Neural crest cell (in vitro differentiated cells): ENCODE measurements at regions not wholly inside any gene's neighbourhood (a gene's known extent, or its start where the extent isn't known, plus 50 kb on each side); places are given as distances from the start of the nearest gene placed in this dataset.

Experiments used
- DNase-seq: peaks from one replicate; pipeline ENCODE4 v3.0.0; 2021; ENCODE audit warnings: low read depth, mixed read lengths, low spot score
- H3K27ac Mint-ChIP-seq: one replicate; pipeline ENCODE4 v1.8.0; 2021; ENCODE audit warnings: mild to moderate bottlenecking, mixed read lengths; ENCODE audit not compliant: unreplicated experiment
- H3K27me3 Mint-ChIP-seq: 2 replicates; pipeline ENCODE4 v1.8.0; 2021; ENCODE audit warnings: low read depth, mild to moderate bottlenecking, mixed read lengths
- H3K36me3 Mint-ChIP-seq: 2 replicates; pipeline ENCODE4 v1.8.0; 2021; ENCODE audit warnings: low read depth, mild to moderate bottlenecking, mixed read lengths
- H3K4me1 Mint-ChIP-seq: 2 replicates; pipeline ENCODE4 v1.8.0; 2021; ENCODE audit warnings: mixed read lengths
- H3K4me3 Mint-ChIP-seq: one replicate; pipeline ENCODE4 v1.8.0; 2021; ENCODE audit warnings: mild to moderate bottlenecking, mixed read lengths
- H3K9me3 Mint-ChIP-seq: 2 replicates; pipeline ENCODE4 v1.8.0; 2021; ENCODE audit warnings: mixed read lengths
- CTCF ChIP-seq: fragments of 200-600 bp; sonication (generic); conservative IDR thresholded peaks from 2 replicates; pipeline ENCODE4 v1.5.0; 2021; ENCODE audit warnings: antibody characterized with exemption, mild to moderate bottlenecking

- H3K36me3 Mint-ChIP-seq, result no peaks in the 10 kb centered on the region
- peak overlapping the region; percentile 79 for H3K27ac Mint-ChIP-seq
- DNase-seq, result no peak
- peaks cover 80% of the 10 kb centered on the region for H3K4me1 Mint-ChIP-seq
- H3K9me3 Mint-ChIP-seq, result no peaks in the 10 kb centered on the region
- H3K27me3 Mint-ChIP-seq, result no peaks in the 10 kb centered on the region
- peak overlapping the region; percentile 74 for H3K4me3 Mint-ChIP-seq
- no peak for TF ChIP-seq CTCF
Measured at GRCh38 chr5:124580512-124580911, 165.9 kb downstream of the ZNF608 start.

DNA sequence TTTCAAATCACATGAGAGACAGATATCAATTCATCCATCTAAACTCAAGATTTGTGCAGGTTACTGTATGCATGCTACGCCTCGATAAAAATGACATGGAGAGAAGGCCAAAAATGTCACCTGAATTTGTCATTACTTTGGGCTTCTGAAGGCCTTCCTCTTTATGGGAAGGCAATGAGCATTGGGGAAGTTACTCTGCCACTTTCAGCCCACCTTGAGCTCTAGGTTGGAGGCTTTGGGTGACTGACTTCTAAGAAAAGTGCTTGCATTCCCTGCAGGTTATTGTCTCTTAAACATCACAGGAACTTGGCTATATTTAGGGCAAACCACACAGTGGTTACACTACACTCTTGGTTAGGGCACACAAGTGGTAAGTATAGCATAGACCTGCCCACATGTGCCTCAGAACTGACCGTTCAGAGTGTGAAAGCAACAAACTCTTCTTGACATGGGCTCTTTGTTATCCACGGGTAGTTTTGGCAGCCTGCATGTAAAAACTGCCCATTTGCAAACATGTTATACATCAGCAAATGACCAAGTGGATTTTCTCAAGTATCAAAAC, 169.5 kb downstream of the ZNF608 start:
- no peaks in the 10 kb centered on the region for H3K27me3 Mint-ChIP-seq
- no peak for TF ChIP-seq CTCF
- no peak for DNase-seq
- peak overlapping the region; percentile 43 for H3K27ac Mint-ChIP-seq
- no peaks in the 10 kb centered on the region for H3K9me3 Mint-ChIP-seq
- H3K4me3 Mint-ChIP-seq, result no peak overlapping the region
- peaks cover 87% of the 10 kb centered on the region for H3K4me1 Mint-ChIP-seq
- no peaks in the 10 kb centered on the region for H3K36me3 Mint-ChIP-seq

GRCh38 chr5:124575725-124576124, 170.7 kb downstream of the ZNF608 start:
- no peak for DNase-seq
- Mint-ChIP-seq H3K4me1 (peaks cover 76% of the 10 kb centered on the region), H3K9me3 (no peaks in the 10 kb centered on the region), H3K36me3 (no peaks in the 10 kb centered on the region), H3K27me3 (no peaks in the 10 kb centered on the region), H3K27ac (no peak overlapping the region), H3K4me3 (peak overlapping the region; percentile 72)
- no peak for TF ChIP-seq CTCF

DNA sequence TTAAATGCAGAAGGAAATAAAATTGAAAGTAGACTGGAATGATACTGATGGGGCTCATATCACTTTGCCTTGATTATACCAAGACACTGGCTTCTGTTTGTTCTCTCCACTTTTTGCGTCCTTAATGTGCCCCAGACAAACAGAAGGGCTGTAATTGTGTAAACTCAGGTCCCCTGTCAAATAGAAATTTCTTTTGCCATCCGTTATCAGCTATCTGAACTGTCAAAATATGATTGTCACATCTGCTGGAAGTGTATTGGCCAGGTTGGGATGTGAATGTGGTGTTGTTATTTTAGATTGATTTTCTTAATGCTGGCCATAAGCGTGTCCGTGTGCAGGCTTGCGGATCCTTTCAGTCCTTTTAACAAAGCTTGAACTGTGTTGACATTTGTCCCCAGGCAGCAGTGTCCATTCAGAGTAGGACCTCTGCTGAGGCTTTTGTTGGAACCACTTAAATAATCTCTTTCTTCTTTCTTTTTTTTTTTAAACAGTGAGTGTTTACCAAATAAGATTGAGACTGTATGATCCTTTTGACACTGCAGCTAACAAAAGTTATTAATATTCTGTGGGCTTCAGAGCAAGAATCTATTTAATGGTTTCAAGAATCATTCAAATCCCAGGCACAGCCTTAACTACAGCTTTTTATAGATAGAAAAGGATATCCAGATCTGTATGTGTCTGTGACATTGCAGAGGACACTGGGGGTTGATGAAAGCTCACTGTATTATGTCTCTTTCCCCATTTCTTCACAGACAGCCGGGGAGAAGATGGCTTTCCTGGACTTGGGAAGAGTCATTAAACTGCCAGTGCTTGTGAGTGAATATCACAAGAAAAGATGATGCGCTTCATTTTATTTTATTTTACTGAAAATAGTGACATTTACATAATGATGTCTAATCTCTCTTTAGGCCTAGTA, 171.7 kb downstream of the ZNF608 start:
- Mint-ChIP-seq H3K27me3 (no peaks in the 10 kb centered on the region), H3K36me3 (no peaks in the 10 kb centered on the region), H3K4me1 (peaks cover 80% of the 10 kb centered on the region), H3K4me3 (peak overlapping the region; percentile 72), H3K27ac (peak overlapping the region; percentile 84), H3K9me3 (no peaks in the 10 kb centered on the region)
- peak; percentile 36 for DNase-seq
- TF ChIP-seq CTCF, result no peak

- Mint-ChIP-seq H3K9me3 (no peaks in the 10 kb centered on the region), H3K27ac (peak overlapping the region; percentile 72), H3K4me3 (no peak overlapping the region), H3K36me3 (no peaks in the 10 kb centered on the region), H3K27me3 (no peaks in the 10 kb centered on the region), H3K4me1 (peaks cover 75% of the 10 kb centered on the region)
- no peak for TF ChIP-seq CTCF
- no peak for DNase-seq
Measured at GRCh38 chr5:124572971-124573370, 173.5 kb downstream of the ZNF608 start.
